Ramos (cell line): ENCODE measurements at regions not wholly inside any gene's neighbourhood (a gene's known extent, or its start where the extent isn't known, plus 50 kb on each side); places are given as distances from the start of the nearest gene placed in this dataset.
"Not testable (repeated sequence)": the region's sequence is repeated elsewhere in the genome, so short reads cannot be mapped to it uniquely, and the experiment has no call there.

Experiments
- in situ Hi-C: fragments of 300-500 bp; cut with MboI; formaldehyde crosslinking; loops from one replicate; pipeline ENCODE4 v1.14.3; 2022; ENCODE audit warnings: low sequenced_read_pairs; ENCODE audit not compliant: unreplicated experiment

DNA sequence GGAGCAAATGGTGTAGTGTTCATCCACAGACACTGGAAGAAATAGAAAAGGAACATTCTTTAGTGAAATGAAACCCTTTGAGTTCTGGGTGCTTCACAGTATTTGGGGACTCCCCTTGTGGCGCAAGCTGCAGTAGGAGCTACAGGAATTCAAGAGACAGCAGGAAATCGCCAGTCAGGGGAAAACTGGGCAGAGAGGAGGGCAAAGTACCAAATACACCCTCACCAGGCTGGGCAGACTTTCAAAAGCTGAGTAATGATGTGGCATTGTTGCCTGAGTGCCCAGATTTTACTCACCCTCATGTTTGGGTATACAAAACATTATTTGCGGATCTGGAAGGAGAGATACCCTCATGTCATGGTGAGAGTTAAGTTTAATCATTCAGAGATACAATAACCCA lies 97.9 kb downstream of the SOD2 start:
- in situ Hi-C loops: no loop called here

DNA sequence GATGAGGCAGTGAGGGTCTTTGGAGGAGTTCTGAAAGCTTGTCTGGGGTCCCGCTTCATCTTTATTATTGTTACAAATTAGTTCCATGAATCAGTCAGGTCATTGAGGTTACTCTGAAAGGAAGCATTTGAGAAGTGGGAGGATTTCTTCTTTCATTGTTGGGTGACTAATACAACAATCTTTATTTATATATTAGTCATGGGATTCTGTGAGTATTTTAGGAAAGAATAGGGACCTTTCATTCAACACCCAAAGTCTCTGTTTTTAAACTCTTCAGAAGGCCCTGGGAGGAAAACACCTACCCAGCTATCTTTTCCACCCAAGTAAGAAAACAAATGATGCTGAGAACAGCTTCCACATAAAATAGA lies 98.3 kb downstream of the SOD2 start:
- in situ Hi-C loops: no loop called here

- in situ Hi-C loops: no loop called here
Observed at GRCh38 chr6:159594106-159594749, 98.8 kb downstream of the SOD2 start.

DNA sequence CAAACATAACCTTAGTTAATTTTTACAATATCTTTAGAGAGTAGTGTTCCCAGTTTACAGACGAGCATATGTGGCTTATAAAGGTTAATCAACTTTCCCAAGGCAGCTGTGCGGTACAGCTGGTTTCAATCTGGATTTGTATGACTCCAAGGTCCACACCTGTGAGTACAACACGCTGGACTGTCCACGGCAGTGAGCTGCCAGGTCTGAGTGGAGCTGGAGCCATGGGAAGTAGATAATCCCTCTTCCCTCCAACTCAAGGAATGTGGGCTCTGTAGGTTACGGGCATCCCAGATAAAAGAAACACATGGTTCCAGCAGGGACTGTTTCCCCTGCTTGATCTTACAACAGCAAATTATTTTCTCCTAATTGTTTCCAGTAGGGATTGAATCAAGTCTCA lies 102.2 kb downstream of the SOD2 start:
- in situ Hi-C loops: no loop called here

DNA sequence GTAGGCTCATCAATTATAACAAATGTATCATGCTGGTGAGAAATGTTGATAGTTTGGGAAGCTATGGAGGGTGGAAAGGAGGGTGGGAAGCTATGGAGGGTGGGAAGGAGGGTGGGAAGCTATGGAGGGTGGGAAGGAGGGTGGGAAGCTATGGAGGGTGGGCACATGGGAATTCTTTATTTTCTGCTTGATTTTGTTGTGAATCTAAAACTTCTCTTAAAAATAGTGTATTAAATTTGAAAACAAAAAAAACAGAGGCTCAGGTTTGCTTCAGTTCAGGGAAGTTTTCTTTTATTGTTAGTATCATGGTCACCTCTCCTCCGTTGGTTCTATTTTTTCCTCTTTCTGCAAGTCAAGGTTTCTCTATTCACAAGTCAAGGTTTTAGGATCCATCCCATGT lies 106.4 kb downstream of the SOD2 start:
- in situ Hi-C loops: no loop called here

DNA sequence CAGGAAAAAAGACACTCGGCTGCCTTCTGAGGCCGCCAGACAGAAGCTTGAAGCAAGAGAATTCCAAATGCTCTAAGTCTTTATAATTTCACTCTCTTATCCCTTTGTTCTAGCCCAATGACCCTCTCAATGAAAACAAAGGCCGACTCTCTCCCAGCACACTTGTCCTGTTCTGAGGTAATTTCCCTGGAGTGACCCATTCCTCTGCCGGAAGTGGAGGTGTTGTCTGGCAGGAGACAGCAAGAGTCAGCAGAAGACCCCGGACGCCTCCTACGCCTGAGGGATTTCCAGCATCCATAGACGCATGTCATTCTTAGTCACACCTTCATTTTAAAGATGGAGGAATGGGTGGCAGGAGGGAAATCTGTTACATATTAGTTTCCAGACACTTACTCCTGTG lies 110.3 kb downstream of the SOD2 start:
- in situ Hi-C loops: no loop called here

- in situ Hi-C loops: no loop called here
Observed at GRCh38 chr6:159578629-159579028, 114.4 kb downstream of the SOD2 start.

GRCh38 chr6:159577564-159577963 lies 115.5 kb downstream of the SOD2 start:
- in situ Hi-C loops: no loop called here

GRCh38 chr6:159572439-159573110 lies 120.5 kb downstream of the SOD2 start:
- in situ Hi-C loops: no loop called here

GRCh38 chr6:159565181-159565710 lies 127.8 kb downstream of the SOD2 start:
- in situ Hi-C loops: no loop called here

- in situ Hi-C loops: no loop called here
Observed at GRCh38 chr6:159564456-159564855, 128.6 kb downstream of the SOD2 start.

GRCh38 chr6:159557031-159557430 lies 136.0 kb downstream of the SOD2 start:
- in situ Hi-C loops: no loop called here

- in situ Hi-C loops: no loop called here
Observed at GRCh38 chr6:159555082-159555875, 137.8 kb downstream of the SOD2 start.

DNA sequence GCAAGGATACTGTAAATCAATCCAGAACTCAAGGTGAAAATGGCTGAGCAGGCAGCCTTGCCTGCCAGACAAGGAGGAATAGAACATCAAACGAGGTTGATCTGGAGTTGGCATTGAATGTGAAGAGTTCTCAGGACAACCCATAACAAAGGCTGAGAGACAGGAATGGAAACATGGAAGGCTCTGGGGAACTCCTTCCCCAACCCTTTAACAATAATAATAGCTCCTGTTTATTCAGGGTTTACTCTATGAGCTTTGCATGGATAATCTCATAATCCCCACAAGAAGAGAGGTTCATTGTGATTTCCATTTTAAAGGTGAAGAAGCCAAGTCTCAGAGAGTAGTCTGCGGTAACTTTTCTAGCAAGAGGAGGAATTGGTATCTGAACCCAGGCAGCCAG lies 151.7 kb downstream of the SOD2 start:
- in situ Hi-C loops: no loop called here

GRCh38 chr6:159540883-159541282 lies 152.2 kb downstream of the SOD2 start:
- in situ Hi-C loops: no loop called here

DNA sequence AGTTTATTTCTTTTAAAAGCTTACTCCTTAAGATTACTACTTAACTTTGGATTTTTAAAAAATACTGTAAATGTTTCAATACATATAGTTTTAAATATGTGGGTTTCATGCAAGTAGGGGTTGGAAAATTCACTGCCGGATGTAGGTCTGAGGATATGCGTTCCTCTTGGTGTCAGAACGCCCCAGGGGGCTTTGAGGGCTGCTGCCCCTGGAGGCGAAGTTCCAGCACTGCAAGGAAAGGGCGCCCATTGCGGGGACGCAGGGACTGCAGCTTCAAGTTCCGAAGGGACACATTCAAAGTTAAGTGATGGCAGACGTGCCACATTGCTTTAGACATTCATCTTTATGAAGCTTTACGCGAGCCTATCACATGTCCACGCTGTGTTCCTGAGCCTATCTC lies 152.9 kb downstream of the SOD2 start:
- in situ Hi-C loops: no loop called here

DNA sequence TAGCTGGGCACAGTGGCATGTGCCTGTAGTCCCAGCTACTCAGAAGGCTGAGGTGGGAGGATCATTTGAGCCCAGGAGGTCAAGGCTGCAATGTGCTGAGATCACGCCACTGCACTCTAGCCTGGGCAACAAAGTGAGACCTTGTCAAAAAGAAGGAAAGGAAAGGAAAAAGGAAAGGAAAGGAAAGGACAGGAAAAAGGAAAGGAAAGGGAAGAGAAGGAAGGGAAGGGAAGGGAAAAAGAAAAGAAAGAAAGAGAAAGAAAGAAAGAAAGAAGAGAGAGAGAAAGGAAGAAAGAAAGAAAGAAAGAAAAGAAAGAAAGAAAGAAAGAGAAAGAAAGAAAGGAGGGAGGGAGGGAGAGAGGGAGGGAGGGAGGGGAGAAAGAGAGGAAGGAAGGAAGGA lies 155.0 kb downstream of the SOD2 start:
- in situ Hi-C loops: not testable (repeated sequence)

DNA sequence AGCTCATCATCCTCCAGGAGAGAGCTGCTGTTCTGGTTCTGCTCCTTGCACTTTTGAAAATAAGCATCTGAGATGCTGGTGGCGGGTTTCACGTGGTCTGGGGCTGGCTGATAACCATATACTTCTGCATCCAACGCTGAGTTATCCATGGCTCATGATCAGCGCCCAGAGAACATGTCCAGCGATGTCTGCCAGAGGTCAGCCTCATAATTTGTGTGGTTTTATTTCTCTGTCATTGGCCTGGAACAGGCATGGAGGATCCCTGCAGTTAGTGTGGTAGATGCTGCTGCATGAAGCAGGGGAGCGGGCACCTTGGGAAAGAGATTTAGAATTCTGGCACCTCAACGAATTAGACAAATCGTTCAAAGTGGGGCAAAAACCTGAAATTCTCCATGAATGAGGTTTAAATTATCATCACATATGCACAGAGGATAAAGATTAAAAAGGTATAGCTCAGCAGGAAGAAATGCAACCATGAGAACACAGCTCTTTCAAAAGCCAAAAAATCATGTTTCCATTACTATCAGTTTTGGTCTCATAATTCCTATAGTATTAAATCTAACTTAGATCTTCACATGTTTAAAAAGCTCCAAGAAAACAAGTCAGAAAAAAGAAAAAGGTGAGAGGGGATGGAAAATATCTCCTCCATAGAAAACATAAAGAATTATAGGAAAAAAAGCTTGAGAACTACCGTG lies 157.2 kb downstream of the SOD2 start:
- in situ Hi-C loops: no loop called here

GRCh38 chr6:159533568-159533967 lies 159.5 kb downstream of the SOD2 start:
- in situ Hi-C loops: no loop called here

- in situ Hi-C loops: no loop called here
Observed at GRCh38 chr6:159533016-159533415, 160.0 kb downstream of the SOD2 start.

DNA sequence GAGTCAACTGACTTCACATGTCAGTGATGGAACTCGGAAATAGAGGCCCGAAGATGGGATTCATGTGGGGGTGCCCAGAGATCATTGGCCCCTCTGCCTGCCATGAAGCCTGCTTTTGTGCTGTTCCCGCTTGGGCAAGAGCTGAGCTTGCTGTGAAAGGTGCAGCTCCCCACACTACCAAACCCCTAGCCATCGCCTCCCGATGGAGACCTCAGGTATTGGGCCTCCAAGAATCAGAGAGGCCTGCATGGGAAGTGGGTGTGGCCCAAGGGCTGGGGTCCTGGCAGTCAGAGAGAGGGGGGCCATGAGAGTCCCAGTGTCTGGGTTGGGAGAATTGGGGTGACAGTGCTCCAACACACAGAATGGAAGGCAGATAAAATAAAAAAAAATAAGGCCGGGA lies 160.9 kb downstream of the SOD2 start:
- in situ Hi-C loops: no loop called here
